ENCODE measurements at regions not wholly inside any gene's neighbourhood (a gene's known extent, or its start where the extent isn't known, plus 50 kb on each side); places are given as distances from the start of the nearest gene placed in this dataset.

- Histone ChIP-seq H3K27me3 (ENCODE audit: insufficient read depth, low read depth) (no peaks in the 10 kb centered on the region), H3K4me3 (IDR thresholded peaks at IDR 0.05; ENCODE audit: insufficient read depth, low read depth, low read length) (no peak overlapping the region), H4K20me1 (ENCODE audit: insufficient read depth) (no peaks in the 10 kb centered on the region), H2AFZ (ENCODE audit: low read depth) (no peak overlapping the region), H3K4me1 (ENCODE audit: low read depth, poor library complexity, severe bottlenecking) (peaks cover 3% of the 10 kb centered on the region), H3K36me3 (ENCODE audit: insufficient read depth) (no peaks in the 10 kb centered on the region), H3K79me2 (ENCODE audit: insufficient read depth, low read depth) (no peaks in the 10 kb centered on the region), H3K27ac (no peak overlapping the region), H3K9ac (no peak overlapping the region), H3K4me2 (no peak overlapping the region)
- TF ChIP-seq, protein P1, sequence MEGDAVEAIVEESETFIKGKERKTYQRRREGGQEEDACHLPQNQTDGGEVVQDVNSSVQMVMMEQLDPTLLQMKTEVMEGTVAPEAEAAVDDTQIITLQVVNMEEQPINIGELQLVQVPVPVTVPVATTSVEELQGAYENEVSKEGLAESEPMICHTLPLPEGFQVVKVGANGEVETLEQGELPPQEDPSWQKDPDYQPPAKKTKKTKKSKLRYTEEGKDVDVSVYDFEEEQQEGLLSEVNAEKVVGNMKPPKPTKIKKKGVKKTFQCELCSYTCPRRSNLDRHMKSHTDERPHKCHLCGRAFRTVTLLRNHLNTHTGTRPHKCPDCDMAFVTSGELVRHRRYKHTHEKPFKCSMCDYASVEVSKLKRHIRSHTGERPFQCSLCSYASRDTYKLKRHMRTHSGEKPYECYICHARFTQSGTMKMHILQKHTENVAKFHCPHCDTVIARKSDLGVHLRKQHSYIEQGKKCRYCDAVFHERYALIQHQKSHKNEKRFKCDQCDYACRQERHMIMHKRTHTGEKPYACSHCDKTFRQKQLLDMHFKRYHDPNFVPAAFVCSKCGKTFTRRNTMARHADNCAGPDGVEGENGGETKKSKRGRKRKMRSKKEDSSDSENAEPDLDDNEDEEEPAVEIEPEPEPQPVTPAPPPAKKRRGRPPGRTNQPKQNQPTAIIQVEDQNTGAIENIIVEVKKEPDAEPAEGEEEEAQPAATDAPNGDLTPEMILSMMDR (conservative IDR thresholded peaks at IDR 0.05; ENCODE audit: low read depth, low read length) = no peak
Measured at GRCh38 chr2:75338461-75338860, 139.1 kb upstream of the TACR1 start.

DNA sequence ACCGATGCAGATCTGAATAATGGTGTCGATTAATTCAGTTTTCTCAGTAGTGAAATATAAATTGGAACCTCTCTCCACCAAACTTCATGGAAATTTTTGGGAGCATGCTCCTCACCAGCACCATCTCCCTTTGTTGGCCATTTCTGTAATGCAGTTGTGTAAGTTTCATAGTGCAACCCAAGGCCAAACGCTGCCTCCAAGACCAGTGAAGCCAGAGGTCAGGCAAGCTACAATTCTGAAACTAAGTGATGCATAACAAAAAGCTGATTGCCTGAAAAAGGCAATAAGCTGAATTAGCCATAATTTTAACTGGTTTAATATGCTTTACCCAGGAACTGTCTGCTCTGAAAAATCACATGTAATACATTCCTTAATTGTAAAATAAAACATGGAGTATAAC is 138.3 kb upstream of the TACR1 start:
- Histone ChIP-seq H3K36me3 (ENCODE audit: insufficient read depth) (no peaks in the 10 kb centered on the region), H3K4me2 (no peak overlapping the region), H4K20me1 (ENCODE audit: insufficient read depth) (no peaks in the 10 kb centered on the region), H3K79me2 (ENCODE audit: insufficient read depth, low read depth) (no peaks in the 10 kb centered on the region), H3K9ac (no peak overlapping the region), H3K27me3 (ENCODE audit: insufficient read depth, low read depth) (no peaks in the 10 kb centered on the region), H2AFZ (ENCODE audit: low read depth) (no peak overlapping the region), H3K4me3 (IDR thresholded peaks at IDR 0.05; ENCODE audit: insufficient read depth, low read depth, low read length) (no peak overlapping the region), H3K4me1 (ENCODE audit: low read depth, poor library complexity, severe bottlenecking) (peaks cover 3% of the 10 kb centered on the region), H3K27ac (no peak overlapping the region)
- TF ChIP-seq, protein P1 (conservative IDR thresholded peaks at IDR 0.05; ENCODE audit: low read depth, low read length) = no peak

DNA sequence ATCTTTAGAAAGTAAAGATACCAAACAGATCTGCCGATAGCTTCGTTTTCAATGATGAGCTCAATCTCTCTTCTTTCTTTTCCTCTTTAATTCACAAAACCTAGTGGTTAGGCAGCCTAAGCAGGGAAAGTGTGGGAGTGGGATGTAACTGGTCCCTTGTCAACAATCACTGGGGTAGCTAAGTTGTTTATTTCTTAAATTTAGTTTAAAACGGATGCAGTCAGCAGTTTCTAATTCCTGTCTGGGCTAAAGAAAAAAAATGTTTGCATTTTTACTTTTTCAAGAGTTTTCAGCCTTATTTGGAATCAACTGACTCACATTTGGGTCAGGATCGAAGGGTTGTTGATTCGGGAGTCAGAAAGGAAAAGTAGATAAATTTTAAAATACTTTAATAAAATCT is 137.7 kb upstream of the TACR1 start:
- Histone ChIP-seq H3K4me2 (no peak overlapping the region), H3K27me3 (ENCODE audit: insufficient read depth, low read depth) (no peaks in the 10 kb centered on the region), H4K20me1 (ENCODE audit: insufficient read depth) (no peaks in the 10 kb centered on the region), H3K79me2 (ENCODE audit: insufficient read depth, low read depth) (no peaks in the 10 kb centered on the region), H3K4me3 (IDR thresholded peaks at IDR 0.05; ENCODE audit: insufficient read depth, low read depth, low read length) (no peak overlapping the region), H3K36me3 (ENCODE audit: insufficient read depth) (no peaks in the 10 kb centered on the region), H3K4me1 (ENCODE audit: low read depth, poor library complexity, severe bottlenecking) (peaks cover 3% of the 10 kb centered on the region), H2AFZ (ENCODE audit: low read depth) (no peak overlapping the region), H3K9ac (no peak overlapping the region), H3K27ac (no peak overlapping the region)
- TF ChIP-seq, protein P1 (conservative IDR thresholded peaks at IDR 0.05; ENCODE audit: low read depth, low read length) = no peak

DNA sequence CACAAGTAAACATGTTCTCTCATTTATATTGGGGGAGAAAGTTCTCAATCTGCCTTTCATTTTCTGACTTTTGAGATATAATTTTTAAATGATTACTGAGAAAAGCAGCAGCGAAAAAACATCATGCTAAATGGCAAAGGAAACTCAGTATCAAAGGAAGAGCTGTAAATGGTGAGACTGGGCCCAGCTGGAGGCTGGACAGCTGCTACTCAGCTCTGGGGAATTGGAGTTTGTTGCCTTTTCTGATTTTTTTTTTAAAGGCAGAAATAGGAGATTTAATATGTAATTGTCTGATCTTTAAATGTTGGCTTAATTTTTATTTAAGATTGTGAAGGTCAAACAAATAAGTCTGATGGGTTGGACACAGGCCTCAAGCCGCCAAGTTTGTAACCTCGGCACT is 137.1 kb upstream of the TACR1 start:
- TF ChIP-seq, protein P1 (conservative IDR thresholded peaks at IDR 0.05; ENCODE audit: low read depth, low read length) = no peak
- Histone ChIP-seq H3K4me2 (no peak overlapping the region), H3K27ac (no peak overlapping the region), H3K79me2 (ENCODE audit: insufficient read depth, low read depth) (no peaks in the 10 kb centered on the region), H2AFZ (ENCODE audit: low read depth) (no peak overlapping the region), H3K27me3 (ENCODE audit: insufficient read depth, low read depth) (no peaks in the 10 kb centered on the region), H3K36me3 (ENCODE audit: insufficient read depth) (no peaks in the 10 kb centered on the region), H3K9ac (no peak overlapping the region), H4K20me1 (ENCODE audit: insufficient read depth) (no peaks in the 10 kb centered on the region), H3K4me1 (ENCODE audit: low read depth, poor library complexity, severe bottlenecking) (peaks cover 3% of the 10 kb centered on the region), H3K4me3 (IDR thresholded peaks at IDR 0.05; ENCODE audit: insufficient read depth, low read depth, low read length) (no peak overlapping the region)

All from KMS-11 (cell line).